Kidney (tissue), 13 donors: ENCODE measurements at regions not wholly inside any gene's neighbourhood (a gene's known extent, or its start where the extent isn't known, plus 50 kb on each side); places are given as distances from the start of the nearest gene placed in this dataset.

ENCODE experiments used
- DNase-seq, 5 donors: peaks; one replicate each; pipeline ENCODE4 v3.0.0-alpha.2; 2013 to 2020
- FAIRE-seq: peaks from 2 replicates; lab custom pipeline; 2012; peaks lifted over from hg19 to GRCh38; lab: Jason Lieb, UNC
- H3K27ac ChIP-seq, 2 donors: one replicate each; pipeline ENCODE4 v1.7.0; 2013; ENCODE audit warnings: low read depth in 2 of 2, low read length in 2 of 2, inconsistent platforms in 1 of 2
- H3K27me3 ChIP-seq: one replicate; pipeline ENCODE4 v1.7.1; 2013; ENCODE audit warnings: low read length, inconsistent platforms; ENCODE audit not compliant: control insufficient read depth, insufficient read depth
- H3K36me3 ChIP-seq, 3 donors: one replicate each; pipeline versions ENCODE4 v1.7.0 to v1.7.1; 2013; ENCODE audit warnings: low read length in 3 of 3, control low read depth in 1 of 3, inconsistent platforms in 1 of 3; ENCODE audit not compliant: insufficient read depth in 3 of 3, control insufficient read depth in 2 of 3
- H3K4me1 ChIP-seq, 3 donors: one replicate each; pipeline versions ENCODE4 v1.7.0 to v1.7.1; 2013; ENCODE audit warnings: low read length in 3 of 3, inconsistent platforms in 1 of 3, low read depth in 1 of 3; ENCODE audit not compliant: control insufficient read depth in 2 of 3, insufficient read depth in 2 of 3
- H3K4me3 ChIP-seq, 3 donors: one replicate each; pipeline versions ENCODE4 v1.7.0 to v1.8.1; 2013; ENCODE audit warnings: low read length in 3 of 3, control low read depth in 1 of 3, inconsistent platforms in 1 of 3
- H3K9ac ChIP-seq, 3 donors: one replicate each; pipeline versions ENCODE4 v1.7.0 to v1.7.1; 2013; ENCODE audit warnings: low read length in 3 of 3, control low read depth in 1 of 3, inconsistent platforms in 1 of 3
- H3K9me3 ChIP-seq, 3 donors: one replicate each; pipeline versions ENCODE4 v1.7.0 to v1.7.1; 2013; ENCODE audit warnings: low read length in 3 of 3, control low read depth in 1 of 3, inconsistent platforms in 1 of 3; ENCODE audit not compliant: control insufficient read depth in 2 of 3, insufficient read depth in 1 of 3
- CTCF ChIP-seq: IDR thresholded peaks from 3 replicates; pipeline ENCODE4 v1.5.1; 2012; ENCODE audit warnings: mild to moderate bottlenecking, moderate library complexity, borderline replicate concordance; ENCODE audit not compliant: insufficient read depth; ENCODE audit errors: extremely low read depth
- intact Hi-C: fragments of 100-400 bp; cut with DNase I; formaldehyde crosslinking; loops from one replicate; pipeline ENCODE4 v1.11.1; 2022
- donor health status: control.
- donor health status: control.
- donor health status: control.
- donor health status: control.
- donor health status: control.
- donor health status: DM: yes; HTN: yes; CAD: no.
- donor health status: Normal renal cell carcinoma (clear cell type).

- no peak overlapping the region for H3K9ac ChIP-seq
- TF ChIP-seq CTCF = no peak
- intact Hi-C loops = no loop called here
Observed at GRCh38 chr2:107461301-107461700, 365.4 kb upstream of the RGPD4 start.

DNA sequence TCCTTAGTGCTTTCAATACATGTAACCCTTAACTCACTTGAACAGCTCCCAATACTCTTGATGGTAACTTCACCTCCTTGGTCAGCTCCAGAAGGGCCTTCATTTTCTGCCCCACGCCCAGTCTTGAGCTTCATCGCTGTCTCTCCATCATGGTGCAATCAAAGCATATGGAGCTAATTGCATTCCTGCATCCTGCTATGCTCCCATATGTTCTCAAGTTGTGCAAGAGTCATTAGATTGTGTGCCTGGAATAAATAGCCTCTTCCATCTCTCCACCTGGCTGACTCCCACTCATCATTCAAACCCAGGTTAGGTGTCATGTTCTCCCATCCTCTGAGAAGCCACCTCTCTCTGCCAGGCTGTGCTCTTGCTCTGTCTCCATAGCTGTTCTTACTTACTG is 364.5 kb upstream of the RGPD4 start:
- H3K36me3 ChIP-seq = no peaks in the 10 kb centered on the region
- intact Hi-C loops = no loop called here
- DNase-seq (no peak), FAIRE-seq (no peak)
- H3K27ac ChIP-seq = no peak overlapping the region
- no peak overlapping the region for H3K9ac ChIP-seq
- H3K4me3 ChIP-seq = no peak overlapping the region
- no peaks in the 10 kb centered on the region for H3K27me3 ChIP-seq
- no peak for TF ChIP-seq CTCF
- H3K4me1 ChIP-seq = peaks cover 0 to 2% (median 0%) of the 10 kb centered on the region in 3 donors
- no peaks in the 10 kb centered on the region for H3K9me3 ChIP-seq

More at GRCh38 chr2:107461301-107461700, 365.4 kb upstream of the RGPD4 start:
- Histone ChIP-seq H3K27ac (no peak overlapping the region), H3K4me1 (peaks cover 0 to 2% (median 0%) of the 10 kb centered on the region in 3 donors), H3K27me3 (no peaks in the 10 kb centered on the region), H3K9me3 (peaks cover 0 to under 1% (median 0%) of the 10 kb centered on the region in 3 donors), H3K36me3 (no peaks in the 10 kb centered on the region), H3K4me3 (no peak overlapping the region)
- FAIRE-seq (no peak), DNase-seq (no peak)

DNA sequence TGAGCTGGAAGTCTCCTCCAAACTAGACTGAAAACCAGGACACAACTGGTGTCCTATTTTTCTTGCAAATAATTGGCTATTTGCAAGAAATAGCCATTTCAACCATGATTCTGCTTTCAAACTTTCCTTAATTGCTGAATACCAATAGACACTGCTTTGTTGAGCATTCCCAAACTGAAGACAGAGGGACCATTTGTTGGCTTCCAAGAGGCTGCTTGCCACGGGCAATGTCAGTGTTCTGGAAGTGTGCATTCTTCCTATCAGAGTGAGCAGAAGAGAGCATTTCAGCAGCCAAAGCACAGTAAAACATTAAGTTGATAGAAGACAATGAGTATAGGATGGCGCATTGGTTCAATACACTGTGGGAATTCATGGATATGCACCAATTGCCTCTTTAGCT is 360.5 kb upstream of the RGPD4 start:
- H3K4me1 ChIP-seq = peaks cover 0 to 2% (median 0%) of the 10 kb centered on the region in 3 donors
- no peaks in the 10 kb centered on the region for H3K9me3 ChIP-seq
- no peaks in the 10 kb centered on the region for H3K27me3 ChIP-seq
- H3K4me3 ChIP-seq = no peak overlapping the region
- no peak for FAIRE-seq
- no peak for DNase-seq
- H3K36me3 ChIP-seq = no peaks in the 10 kb centered on the region
- no peak for TF ChIP-seq CTCF
- no peak overlapping the region for H3K27ac ChIP-seq
- intact Hi-C loops = no loop called here
- H3K9ac ChIP-seq = no peak overlapping the region

GRCh38 chr2:107466984-107467773 is 359.5 kb upstream of the RGPD4 start:
- H3K27ac ChIP-seq = no peak overlapping the region
- FAIRE-seq (no peak), DNase-seq (no peak)
- H3K36me3 ChIP-seq = no peaks in the 10 kb centered on the region
- no peak overlapping the region for H3K4me3 ChIP-seq
- no peaks in the 10 kb centered on the region for H3K27me3 ChIP-seq
- no peaks in the 10 kb centered on the region for H3K9me3 ChIP-seq
- intact Hi-C loops = no loop called here
- peaks cover 0 to 2% (median 0%) of the 10 kb centered on the region in 3 donors for H3K4me1 ChIP-seq
- no peak for TF ChIP-seq CTCF
- no peak overlapping the region for H3K9ac ChIP-seq
